Activated naive CD4-positive, alpha-beta T cell treated with anti-CD3 and anti-CD28 coated beads, Interleukin-2, amount 10 ng/mL, durations not matched to agents 7 days and 5 days (primary cell): ENCODE measurements at regions not wholly inside any gene's neighbourhood (a gene's known extent, or its start where the extent isn't known, plus 50 kb on each side); places are given as distances from the start of the nearest gene placed in this dataset.
"Not testable (repeated sequence)": the region's sequence is repeated elsewhere in the genome, so short reads cannot be mapped to it uniquely, and the experiment has no call there.

Experiments
- CTCF ChIA-PET: fragments of 350-600 bp; sonication (Branson Sonifier 250); formaldehyde crosslinking; loops from one replicate; lab custom pipeline; 2021; ENCODE audit warnings: antibody characterized with exemption; lab: Charles Lee
- DNase-seq: peaks from one replicate; pipeline ENCODE4 v3.0.0-alpha.2; 2020
- H3K27ac Mint-ChIP-seq: one replicate; pipeline ENCODE4 v1.8.0; 2021; ENCODE audit warnings: mild to moderate bottlenecking, moderate library complexity, mixed read lengths
- H3K27me3 Mint-ChIP-seq: one replicate; pipeline ENCODE4 v1.8.0; 2021; ENCODE audit warnings: mild to moderate bottlenecking, mixed read lengths
- H3K36me3 Mint-ChIP-seq: one replicate; pipeline ENCODE4 v1.8.0; 2021; ENCODE audit warnings: mixed read lengths
- H3K4me1 Mint-ChIP-seq: one replicate; pipeline ENCODE4 v1.8.0; 2021; ENCODE audit warnings: mixed read lengths
- H3K4me3 Mint-ChIP-seq: one replicate; pipeline ENCODE4 v1.8.0; 2021; ENCODE audit warnings: mild to moderate bottlenecking, moderate library complexity, mixed read lengths
- H3K9me3 Mint-ChIP-seq: one replicate; pipeline ENCODE4 v1.8.0; 2021; ENCODE audit warnings: mixed read lengths

GRCh38 chr12:118521036-118521370 lies 144.6 kb downstream of the SUDS3 start:
- Mint-ChIP-seq H3K36me3 (no peaks in the 10 kb centered on the region), H3K4me3 (no peak overlapping the region), H3K27me3 (no peaks in the 10 kb centered on the region), H3K4me1 (no peaks in the 10 kb centered on the region), H3K9me3 (peaks cover 6% of the 10 kb centered on the region), H3K27ac (no peak overlapping the region)
- no peak for DNase-seq
- CTCF ChIA-PET, result no interaction called here

- H3K4me3 Mint-ChIP-seq, result no peak overlapping the region
- CTCF ChIA-PET, result no interaction called here
- no peak overlapping the region for H3K27ac Mint-ChIP-seq
- no peaks in the 10 kb centered on the region for H3K4me1 Mint-ChIP-seq
- H3K27me3 Mint-ChIP-seq, result no peaks in the 10 kb centered on the region
- no peak for DNase-seq
- no peaks in the 10 kb centered on the region for H3K36me3 Mint-ChIP-seq
- no peaks in the 10 kb centered on the region for H3K9me3 Mint-ChIP-seq
These were observed 148.1 kb downstream of the SUDS3 start for GRCh38 chr12:118524446-118524845.

- Mint-ChIP-seq H3K9me3 (no peaks in the 10 kb centered on the region), H3K4me3 (no peak overlapping the region), H3K27me3 (no peaks in the 10 kb centered on the region)
These were observed 148.9 kb downstream of the SUDS3 start for GRCh38 chr12:118525216-118525615.

GRCh38 chr12:118526255-118527095 lies 150.1 kb downstream of the SUDS3 start:
- no peak for DNase-seq
- no peak overlapping the region for H3K4me3 Mint-ChIP-seq
- H3K9me3 Mint-ChIP-seq, result peaks cover 3% of the 10 kb centered on the region
- no peak overlapping the region for H3K27ac Mint-ChIP-seq
- H3K27me3 Mint-ChIP-seq, result no peaks in the 10 kb centered on the region
- CTCF ChIA-PET, result no interaction called here
- H3K36me3 Mint-ChIP-seq, result no peaks in the 10 kb centered on the region
- no peaks in the 10 kb centered on the region for H3K4me1 Mint-ChIP-seq

More at GRCh38 chr12:118525216-118525615, 148.9 kb downstream of the SUDS3 start:
- no peaks in the 10 kb centered on the region for H3K4me1 Mint-ChIP-seq
- H3K36me3 Mint-ChIP-seq, result no peaks in the 10 kb centered on the region
- CTCF ChIA-PET, result no interaction called here
- DNase-seq, result no peak
- H3K27ac Mint-ChIP-seq, result no peak overlapping the region

- no peak overlapping the region for H3K4me3 Mint-ChIP-seq
- no peaks in the 10 kb centered on the region for H3K27me3 Mint-ChIP-seq
- no peak overlapping the region for H3K27ac Mint-ChIP-seq
- H3K4me1 Mint-ChIP-seq, result no peaks in the 10 kb centered on the region
- peaks cover 3% of the 10 kb centered on the region for H3K9me3 Mint-ChIP-seq
- CTCF ChIA-PET, result no interaction called here
- H3K36me3 Mint-ChIP-seq, result no peaks in the 10 kb centered on the region
- no peak for DNase-seq
These were observed 151.0 kb downstream of the SUDS3 start for GRCh38 chr12:118527310-118527709.

- CTCF ChIA-PET, result no interaction called here
- Mint-ChIP-seq H3K27ac (no peak overlapping the region), H3K36me3 (no peaks in the 10 kb centered on the region), H3K9me3 (peaks cover 3% of the 10 kb centered on the region), H3K4me1 (no peaks in the 10 kb centered on the region), H3K4me3 (no peak overlapping the region), H3K27me3 (no peaks in the 10 kb centered on the region)
- DNase-seq, result no peak
These were observed 152.3 kb downstream of the SUDS3 start for GRCh38 chr12:118528625-118529024.

- H3K36me3 Mint-ChIP-seq, result no peaks in the 10 kb centered on the region
- H3K27ac Mint-ChIP-seq, result no peak overlapping the region
- DNase-seq, result no peak
- CTCF ChIA-PET, result no interaction called here
- peaks cover 3% of the 10 kb centered on the region for H3K9me3 Mint-ChIP-seq
- H3K27me3 Mint-ChIP-seq, result no peaks in the 10 kb centered on the region
- H3K4me1 Mint-ChIP-seq, result no peaks in the 10 kb centered on the region
- H3K4me3 Mint-ChIP-seq, result no peak overlapping the region
These were observed 157.6 kb downstream of the SUDS3 start for GRCh38 chr12:118534003-118534402.

GRCh38 chr12:118536306-118536906 lies 160.1 kb downstream of the SUDS3 start:
- Mint-ChIP-seq H3K27me3 (no peaks in the 10 kb centered on the region), H3K36me3 (no peaks in the 10 kb centered on the region), H3K4me1 (no peaks in the 10 kb centered on the region), H3K4me3 (no peak overlapping the region), H3K27ac (no peak overlapping the region), H3K9me3 (no peaks in the 10 kb centered on the region)
- no peak for DNase-seq
- CTCF ChIA-PET, result no interaction called here

- Mint-ChIP-seq H3K9me3 (no peaks in the 10 kb centered on the region), H3K27ac (no peak overlapping the region), H3K27me3 (no peaks in the 10 kb centered on the region), H3K36me3 (no peaks in the 10 kb centered on the region), H3K4me1 (no peaks in the 10 kb centered on the region), H3K4me3 (no peak overlapping the region)
- CTCF ChIA-PET, result no interaction called here
- DNase-seq, result no peak
These were observed 161.1 kb downstream of the SUDS3 start for GRCh38 chr12:118537481-118537917.

GRCh38 chr12:118541071-118541470 lies 164.7 kb downstream of the SUDS3 start:
- Mint-ChIP-seq H3K27me3 (no peaks in the 10 kb centered on the region), H3K9me3 (no peaks in the 10 kb centered on the region), H3K36me3 (no peaks in the 10 kb centered on the region), H3K27ac (no peak overlapping the region), H3K4me3 (no peak overlapping the region), H3K4me1 (no peaks in the 10 kb centered on the region)
- CTCF ChIA-PET, result no interaction called here
- DNase-seq, result no peak

- H3K4me1 Mint-ChIP-seq, result no peaks in the 10 kb centered on the region
- H3K4me3 Mint-ChIP-seq, result no peak overlapping the region
- CTCF ChIA-PET, result no interaction called here
- H3K27me3 Mint-ChIP-seq, result no peaks in the 10 kb centered on the region
- H3K36me3 Mint-ChIP-seq, result no peaks in the 10 kb centered on the region
- H3K9me3 Mint-ChIP-seq, result peaks cover 1% of the 10 kb centered on the region
- H3K27ac Mint-ChIP-seq, result no peak overlapping the region
- DNase-seq, result no peak
These were observed 165.6 kb downstream of the SUDS3 start for GRCh38 chr12:118541934-118542333.

GRCh38 chr12:118543651-118544050 lies 167.3 kb downstream of the SUDS3 start:
- Mint-ChIP-seq H3K4me1 (no peaks in the 10 kb centered on the region), H3K9me3 (peaks cover 2% of the 10 kb centered on the region), H3K27ac (no peak overlapping the region), H3K4me3 (no peak overlapping the region), H3K27me3 (no peaks in the 10 kb centered on the region), H3K36me3 (no peaks in the 10 kb centered on the region)
- CTCF ChIA-PET, result no interaction called here
- DNase-seq, result no peak

- no peak overlapping the region for H3K27ac Mint-ChIP-seq
- no peak for DNase-seq
These were observed 168.2 kb downstream of the SUDS3 start for GRCh38 chr12:118544569-118544968.

GRCh38 chr12:118547606-118548005 lies 171.3 kb downstream of the SUDS3 start:
- H3K27ac Mint-ChIP-seq, H3K9me3 Mint-ChIP-seq, CTCF ChIA-PET, DNase-seq, H3K4me1 Mint-ChIP-seq, H3K4me3 Mint-ChIP-seq, H3K36me3 Mint-ChIP-seq, H3K27me3 Mint-ChIP-seq: not testable (repeated sequence)

More at GRCh38 chr12:118544569-118544968, 168.2 kb downstream of the SUDS3 start:
- Mint-ChIP-seq H3K4me3 (no peak overlapping the region), H3K4me1 (no peaks in the 10 kb centered on the region), H3K27me3 (no peaks in the 10 kb centered on the region), H3K36me3 (no peaks in the 10 kb centered on the region), H3K9me3 (peaks cover 5% of the 10 kb centered on the region)
- CTCF ChIA-PET, result no interaction called here

GRCh38 chr12:118548887-118549509 lies 172.6 kb downstream of the SUDS3 start:
- H3K9me3 Mint-ChIP-seq, result peaks cover 8% of the 10 kb centered on the region
- H3K27ac Mint-ChIP-seq, result no peak overlapping the region
- H3K36me3 Mint-ChIP-seq, result no peaks in the 10 kb centered on the region
- DNase-seq, result no peak
- CTCF ChIA-PET, result no interaction called here
- no peak overlapping the region for H3K4me3 Mint-ChIP-seq
- no peaks in the 10 kb centered on the region for H3K27me3 Mint-ChIP-seq
- H3K4me1 Mint-ChIP-seq, result no peaks in the 10 kb centered on the region
